22Rv1 (cell line): ENCODE measurements at regions not wholly inside any gene's neighbourhood (a gene's known extent, or its start where the extent isn't known, plus 50 kb on each side); places are given as distances from the start of the nearest gene placed in this dataset.

Experiments
- ZFX ChIP-seq: fragments of 450-650 bp; IDR thresholded peaks from 2 replicates; pipeline ENCODE4 v1.6.1; 2017; ENCODE audit warnings: antibody characterized with exemption, borderline replicate concordance
- TF ChIP-seq, protein P1 (sequence below): fragments of 450-650 bp; IDR thresholded peaks from 2 replicates; pipeline ENCODE4 v1.5.1; 2017; ENCODE audit warnings: mild to moderate bottlenecking

DNA sequence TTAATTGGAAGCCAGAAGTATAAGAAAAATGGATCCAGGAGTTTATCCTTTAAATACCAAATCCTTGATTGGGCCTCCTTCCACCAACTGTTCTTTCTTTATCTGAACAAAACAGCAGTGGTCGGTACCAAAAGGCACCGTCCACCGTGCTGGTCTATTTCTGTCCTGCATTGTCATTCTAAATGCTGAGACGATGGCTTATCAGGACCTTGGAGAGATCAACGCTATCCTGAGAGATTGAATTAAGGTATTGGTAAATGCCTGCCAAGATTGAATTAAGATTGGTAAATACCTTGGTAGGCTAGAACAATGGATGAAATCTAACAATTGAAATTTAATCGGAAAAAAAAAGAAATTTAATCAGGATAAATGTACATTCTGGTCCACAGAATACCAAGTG, 73.4 kb upstream of the SOD1 start:
- TF ChIP-seq, protein P1, sequence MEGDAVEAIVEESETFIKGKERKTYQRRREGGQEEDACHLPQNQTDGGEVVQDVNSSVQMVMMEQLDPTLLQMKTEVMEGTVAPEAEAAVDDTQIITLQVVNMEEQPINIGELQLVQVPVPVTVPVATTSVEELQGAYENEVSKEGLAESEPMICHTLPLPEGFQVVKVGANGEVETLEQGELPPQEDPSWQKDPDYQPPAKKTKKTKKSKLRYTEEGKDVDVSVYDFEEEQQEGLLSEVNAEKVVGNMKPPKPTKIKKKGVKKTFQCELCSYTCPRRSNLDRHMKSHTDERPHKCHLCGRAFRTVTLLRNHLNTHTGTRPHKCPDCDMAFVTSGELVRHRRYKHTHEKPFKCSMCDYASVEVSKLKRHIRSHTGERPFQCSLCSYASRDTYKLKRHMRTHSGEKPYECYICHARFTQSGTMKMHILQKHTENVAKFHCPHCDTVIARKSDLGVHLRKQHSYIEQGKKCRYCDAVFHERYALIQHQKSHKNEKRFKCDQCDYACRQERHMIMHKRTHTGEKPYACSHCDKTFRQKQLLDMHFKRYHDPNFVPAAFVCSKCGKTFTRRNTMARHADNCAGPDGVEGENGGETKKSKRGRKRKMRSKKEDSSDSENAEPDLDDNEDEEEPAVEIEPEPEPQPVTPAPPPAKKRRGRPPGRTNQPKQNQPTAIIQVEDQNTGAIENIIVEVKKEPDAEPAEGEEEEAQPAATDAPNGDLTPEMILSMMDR, result no peak
- no peak for TF ChIP-seq ZFX
